Keratinocyte (primary cell): ENCODE measurements at regions not wholly inside any gene's neighbourhood (a gene's known extent, or its start where the extent isn't known, plus 50 kb on each side); places are given as distances from the start of the nearest gene placed in this dataset.

Experiments
- DNase-seq: peaks from one replicate; pipeline ENCODE4 v3.0.0-alpha.2; 2011; ENCODE audit warnings: low read depth, missing footprints, low spot score
- FAIRE-seq: peaks from 2 replicates; lab custom pipeline; 2011; peaks lifted over from hg19 to GRCh38; lab: Jason Lieb, UNC
- H2AFZ ChIP-seq: 2 replicates; pipeline ENCODE4 v1.6.0; 2012; ENCODE audit warnings: low read length, control low read depth, inconsistent platforms; ENCODE audit not compliant: control insufficient read depth
- H3K27ac ChIP-seq: 2 replicates; pipeline ENCODE4 v1.5.1; 2011; ENCODE audit warnings: low read length; ENCODE audit not compliant: control insufficient read depth, insufficient read depth
- H3K27me3 ChIP-seq: 3 replicates; pipeline ENCODE4 v1.6.0; 2011; ENCODE audit warnings: low read length; ENCODE audit not compliant: control insufficient read depth, insufficient read depth; ENCODE audit errors: extremely low read depth
- H3K36me3 ChIP-seq, 2 experiments: 2 replicates in 1 of 2; 3 replicates in 1 of 2; pipeline ENCODE4 v1.5.1; 2011; ENCODE audit warnings: low read length in 2 of 2, mild to moderate bottlenecking in 1 of 2; ENCODE audit not compliant: control insufficient read depth in 2 of 2, insufficient read depth in 2 of 2; ENCODE audit errors: extremely low read depth in 1 of 2
- H3K4me1 ChIP-seq: 3 replicates; pipeline ENCODE4 v1.5.1; 2011; ENCODE audit warnings: low read length; ENCODE audit not compliant: control insufficient read depth, insufficient read depth; ENCODE audit errors: extremely low read depth
- H3K4me2 ChIP-seq: 3 replicates; pipeline ENCODE4 v1.6.0; 2011; ENCODE audit warnings: low read depth, low read length; ENCODE audit not compliant: control insufficient read depth, insufficient read depth; ENCODE audit errors: extremely low read depth
- H3K4me3 ChIP-seq, 3 experiments: fragments of 200-600 bp in 1 of 3; sonication (generic) in 1 of 3; 2 replicates in 2 of 3; 3 replicates in 1 of 3; pipeline ENCODE4 v1.5.1; 2011 to 2016; ENCODE audit warnings: low read length in 3 of 3, mild to moderate bottlenecking in 3 of 3, control low read depth in 2 of 3, inconsistent platforms in 1 of 3, low read depth in 1 of 3, mixed read lengths in 1 of 3, mixed run types in 1 of 3, moderate library complexity in 1 of 3; ENCODE audit not compliant: control insufficient read depth in 2 of 3, insufficient read depth in 2 of 3; ENCODE audit errors: extremely low read depth in 1 of 3
- H3K79me2 ChIP-seq: 2 replicates; pipeline ENCODE4 v1.6.0; 2012; ENCODE audit warnings: low read length; ENCODE audit not compliant: control insufficient read depth, insufficient read depth
- H3K9ac ChIP-seq: 3 replicates; pipeline ENCODE4 v1.6.0; 2011; ENCODE audit warnings: low read length; ENCODE audit not compliant: control insufficient read depth, insufficient read depth; ENCODE audit errors: extremely low read depth
- H3K9me1 ChIP-seq: 3 replicates; pipeline ENCODE4 v1.6.0; 2011; ENCODE audit warnings: low read length; ENCODE audit not compliant: control insufficient read depth, insufficient read depth; ENCODE audit errors: extremely low read depth
- H3K9me3 ChIP-seq: 2 replicates; pipeline ENCODE4 v1.5.1; 2012; ENCODE audit warnings: low read depth, low read length; ENCODE audit not compliant: control insufficient read depth
- H4K20me1 ChIP-seq: 3 replicates; pipeline ENCODE4 v1.6.0; 2011; ENCODE audit warnings: low read length; ENCODE audit not compliant: control insufficient read depth, insufficient read depth; ENCODE audit errors: extremely low read depth
- CTCF ChIP-seq, 3 experiments: IDR thresholded peaks in 1 of 3; conservative IDR thresholded peaks in 1 of 3; optimal IDR thresholded peaks in 1 of 3; 2 replicates in 2 of 3; 3 replicates in 1 of 3; pipeline versions ENCODE3 to v1.5.1; 2011; ENCODE audit warnings: low read length in 3 of 3, mild to moderate bottlenecking in 3 of 3, moderate library complexity in 2 of 3, control low read depth in 1 of 3, inconsistent platforms in 1 of 3; ENCODE audit not compliant: insufficient read depth in 2 of 3; ENCODE audit errors: extremely low read depth in 1 of 3
- EZH2 ChIP-seq: IDR thresholded peaks from one replicate; pipeline ENCODE4 v1.6.1; 2012; ENCODE audit warnings: inconsistent platforms, mild to moderate bottlenecking, low read length, moderate library complexity
- dilution Hi-C: fragments of 300-500 bp; cut with MboI; formaldehyde crosslinking; loops from one replicate; pipeline ENCODE4 v1.7.0; 2020; ENCODE audit warnings: low sequenced_read_pairs; ENCODE audit not compliant: extremely low pct_ligation_motif_present

- TF ChIP-seq EZH2: no peak
- no peak for TF ChIP-seq CTCF (optimal IDR thresholded peaks at IDR 0.05 in 1 of 3, IDR thresholded peaks at IDR 0.05 in 1 of 3, conservative IDR thresholded peaks at IDR 0.05 in 1 of 3; ENCODE audit: extremely low read depth in 1 of 3, insufficient read depth in 2 of 3, low read length in 3 of 3)
- H3K27ac ChIP-seq: no peak overlapping the region
- H3K9ac ChIP-seq: no peak overlapping the region
- H3K9me3 ChIP-seq: no peaks in the 10 kb centered on the region
- H3K79me2 ChIP-seq: no peaks in the 10 kb centered on the region
- FAIRE-seq: peak; percentile 68
- H3K4me3 ChIP-seq: no peak overlapping the region
- no peaks in the 10 kb centered on the region for H3K27me3 ChIP-seq
- DNase-seq: no peak
- no peaks in the 10 kb centered on the region for H3K9me1 ChIP-seq
- no peaks in the 10 kb centered on the region for H3K36me3 ChIP-seq
- no peaks in the 10 kb centered on the region for H3K4me1 ChIP-seq
- no peak overlapping the region for H2AFZ ChIP-seq
- no peak overlapping the region for H3K4me2 ChIP-seq
- dilution Hi-C loops: no loop called here
- no peaks in the 10 kb centered on the region for H4K20me1 ChIP-seq
Measured at GRCh38 chr11:95682552-95682951, 107.0 kb downstream of the FAM76B start.

- Histone ChIP-seq H2AFZ (no peak overlapping the region), H3K4me2 (no peak overlapping the region), H3K9me1 (no peaks in the 10 kb centered on the region), H3K9ac (no peak overlapping the region), H3K36me3 (no peaks in the 10 kb centered on the region), H4K20me1 (no peaks in the 10 kb centered on the region), H3K27ac (no peak overlapping the region), H3K4me1 (no peaks in the 10 kb centered on the region), H3K9me3 (no peaks in the 10 kb centered on the region), H3K4me3 (no peak overlapping the region), H3K27me3 (no peaks in the 10 kb centered on the region), H3K79me2 (no peaks in the 10 kb centered on the region)
- TF ChIP-seq CTCF (optimal IDR thresholded peaks at IDR 0.05 in 1 of 3, IDR thresholded peaks at IDR 0.05 in 1 of 3, conservative IDR thresholded peaks at IDR 0.05 in 1 of 3; ENCODE audit: extremely low read depth in 1 of 3, insufficient read depth in 2 of 3, low read length in 3 of 3) (no peak), EZH2 (no peak)
- FAIRE-seq (no peak), DNase-seq (no peak)
- dilution Hi-C loops: no loop called here
Measured at GRCh38 chr11:95680169-95680929, 109.2 kb downstream of the FAM76B start.
